ENCODE measurements at regions not wholly inside any gene's neighbourhood (a gene's known extent, or its start where the extent isn't known, plus 50 kb on each side); places are given as distances from the start of the nearest gene placed in this dataset.

- CTCF ChIA-PET, result no interaction called here
- H3K27me3 ChIP-seq (replicated peaks; ENCODE audit: insufficient read depth, low read depth, low read length, poor library complexity), result no peaks in the 10 kb centered on the region
Observed at GRCh38 chr4:175139205-175139604, 221.0 kb downstream of the ADAM29 start.

DNA sequence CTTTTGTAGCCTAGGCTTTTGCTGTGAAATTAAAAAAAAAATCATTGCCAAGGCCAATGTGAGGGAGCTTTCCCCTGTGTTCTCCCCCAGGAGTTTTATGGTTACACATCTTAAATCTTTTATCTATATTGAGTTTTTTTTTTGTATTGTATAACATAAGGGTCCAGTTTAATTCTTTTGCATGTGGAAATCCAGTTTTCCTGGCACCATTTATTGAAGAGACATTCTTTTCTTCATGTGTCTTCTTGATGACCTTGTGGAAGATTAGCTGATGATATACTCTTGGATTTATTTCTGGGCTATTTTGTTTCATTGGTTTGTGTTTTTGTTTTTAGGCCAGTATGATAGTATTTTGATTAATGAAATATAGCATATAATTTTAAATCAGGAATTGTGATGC, 225.0 kb downstream of the ADAM29 start:
- no TSS peak for BruUV-seq (replicated peaks)
- no peak overlapping the region for H3K27ac ChIP-seq (ENCODE audit: low read depth, low read length, poor library complexity, severe bottlenecking)
- no peaks in the 10 kb centered on the region for H3K9me3 ChIP-seq (ENCODE audit: low read depth, low read length, poor library complexity, severe bottlenecking)
- intact Hi-C loops (cut with micrococcal nuclease; ENCODE audit: unreplicated experiment), result no loop called here
- H3K4me3 ChIP-seq (ENCODE audit: low read depth, low read length, poor library complexity, severe bottlenecking), result no peak overlapping the region
- no peaks in the 10 kb centered on the region for H3K4me1 ChIP-seq (ENCODE audit: insufficient read depth, low read length, poor library complexity, severe bottlenecking)
- ChIA-PET POLR2A (ENCODE audit: low non-redundant PET) (no interaction called here), CTCF (no interaction called here)
- no peak for DNase-seq (ENCODE audit: low spot score)
- no peaks in the 10 kb centered on the region for H3K27me3 ChIP-seq (replicated peaks; ENCODE audit: insufficient read depth, low read depth, low read length, poor library complexity)
- no peaks in the 10 kb centered on the region for H3K36me3 ChIP-seq (ENCODE audit: insufficient read depth, low read length, poor library complexity, severe bottlenecking)
- TF ChIP-seq EZH2 (IDR thresholded peaks at IDR 0.05; ENCODE audit: borderline replicate concordance, low read depth, low read length, poor library complexity, severe bottlenecking), result no peak
- TF ChIP-seq, protein P1, sequence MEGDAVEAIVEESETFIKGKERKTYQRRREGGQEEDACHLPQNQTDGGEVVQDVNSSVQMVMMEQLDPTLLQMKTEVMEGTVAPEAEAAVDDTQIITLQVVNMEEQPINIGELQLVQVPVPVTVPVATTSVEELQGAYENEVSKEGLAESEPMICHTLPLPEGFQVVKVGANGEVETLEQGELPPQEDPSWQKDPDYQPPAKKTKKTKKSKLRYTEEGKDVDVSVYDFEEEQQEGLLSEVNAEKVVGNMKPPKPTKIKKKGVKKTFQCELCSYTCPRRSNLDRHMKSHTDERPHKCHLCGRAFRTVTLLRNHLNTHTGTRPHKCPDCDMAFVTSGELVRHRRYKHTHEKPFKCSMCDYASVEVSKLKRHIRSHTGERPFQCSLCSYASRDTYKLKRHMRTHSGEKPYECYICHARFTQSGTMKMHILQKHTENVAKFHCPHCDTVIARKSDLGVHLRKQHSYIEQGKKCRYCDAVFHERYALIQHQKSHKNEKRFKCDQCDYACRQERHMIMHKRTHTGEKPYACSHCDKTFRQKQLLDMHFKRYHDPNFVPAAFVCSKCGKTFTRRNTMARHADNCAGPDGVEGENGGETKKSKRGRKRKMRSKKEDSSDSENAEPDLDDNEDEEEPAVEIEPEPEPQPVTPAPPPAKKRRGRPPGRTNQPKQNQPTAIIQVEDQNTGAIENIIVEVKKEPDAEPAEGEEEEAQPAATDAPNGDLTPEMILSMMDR (conservative IDR thresholded peaks at IDR 0.05; ENCODE audit: low read depth, low read length), result no peak

More at GRCh38 chr4:175139205-175139604, 221.0 kb downstream of the ADAM29 start:
- no peak for DNase-seq (ENCODE audit: low spot score)
- Histone ChIP-seq H3K4me3 (ENCODE audit: low read depth, low read length, poor library complexity, severe bottlenecking) (no peak overlapping the region), H3K27ac (ENCODE audit: low read depth, low read length, poor library complexity, severe bottlenecking) (no peak overlapping the region), H3K36me3 (ENCODE audit: insufficient read depth, low read length, poor library complexity, severe bottlenecking) (no peaks in the 10 kb centered on the region), H3K4me1 (ENCODE audit: insufficient read depth, low read length, poor library complexity, severe bottlenecking) (no peaks in the 10 kb centered on the region), H3K9me3 (ENCODE audit: low read depth, low read length, poor library complexity, severe bottlenecking) (no peaks in the 10 kb centered on the region)
- no TSS peak for BruUV-seq (replicated peaks)
- no peak for TF ChIP-seq EZH2 (IDR thresholded peaks at IDR 0.05; ENCODE audit: borderline replicate concordance, low read depth, low read length, poor library complexity, severe bottlenecking)
- TF ChIP-seq, protein P1 (conservative IDR thresholded peaks at IDR 0.05; ENCODE audit: low read depth, low read length), result no peak
- POLR2A ChIA-PET (ENCODE audit: low non-redundant PET), result no interaction called here
- intact Hi-C loops (cut with micrococcal nuclease; ENCODE audit: unreplicated experiment), result no loop called here

- no peak for DNase-seq (ENCODE audit: low spot score)
- no peaks in the 10 kb centered on the region for H3K4me1 ChIP-seq (ENCODE audit: insufficient read depth, low read length, poor library complexity, severe bottlenecking)
- intact Hi-C loops (cut with micrococcal nuclease; ENCODE audit: unreplicated experiment), result no loop called here
- BruUV-seq (replicated peaks), result no TSS peak
- CTCF ChIA-PET, result no interaction called here
- no peaks in the 10 kb centered on the region for H3K9me3 ChIP-seq (ENCODE audit: low read depth, low read length, poor library complexity, severe bottlenecking)
- no peak overlapping the region for H3K27ac ChIP-seq (ENCODE audit: low read depth, low read length, poor library complexity, severe bottlenecking)
- no peaks in the 10 kb centered on the region for H3K36me3 ChIP-seq (ENCODE audit: insufficient read depth, low read length, poor library complexity, severe bottlenecking)
- POLR2A ChIA-PET (ENCODE audit: low non-redundant PET), result no interaction called here
- no peak overlapping the region for H3K4me3 ChIP-seq (ENCODE audit: low read depth, low read length, poor library complexity, severe bottlenecking)
- no peaks in the 10 kb centered on the region for H3K27me3 ChIP-seq (replicated peaks; ENCODE audit: insufficient read depth, low read depth, low read length, poor library complexity)
- no peak for TF ChIP-seq EZH2 (IDR thresholded peaks at IDR 0.05; ENCODE audit: borderline replicate concordance, low read depth, low read length, poor library complexity, severe bottlenecking)
- TF ChIP-seq, protein P1 (conservative IDR thresholded peaks at IDR 0.05; ENCODE audit: low read depth, low read length), result no peak
Observed at GRCh38 chr4:175146799-175147198, 228.6 kb downstream of the ADAM29 start.
